C4-2B (cell line): ENCODE measurements at regions not wholly inside any gene's neighbourhood (a gene's known extent, or its start where the extent isn't known, plus 50 kb on each side); places are given as distances from the start of the nearest gene placed in this dataset.

Experiments used
- ZFX ChIP-seq: fragments of 450-650 bp; IDR thresholded peaks from 2 replicates; pipeline ENCODE4 v1.6.1; 2017
- TF ChIP-seq, protein P1 (sequence below): fragments of 450-650 bp; conservative IDR thresholded peaks from 2 replicates; pipeline ENCODE4 v1.5.1; 2017; ENCODE audit warnings: mild to moderate bottlenecking

DNA sequence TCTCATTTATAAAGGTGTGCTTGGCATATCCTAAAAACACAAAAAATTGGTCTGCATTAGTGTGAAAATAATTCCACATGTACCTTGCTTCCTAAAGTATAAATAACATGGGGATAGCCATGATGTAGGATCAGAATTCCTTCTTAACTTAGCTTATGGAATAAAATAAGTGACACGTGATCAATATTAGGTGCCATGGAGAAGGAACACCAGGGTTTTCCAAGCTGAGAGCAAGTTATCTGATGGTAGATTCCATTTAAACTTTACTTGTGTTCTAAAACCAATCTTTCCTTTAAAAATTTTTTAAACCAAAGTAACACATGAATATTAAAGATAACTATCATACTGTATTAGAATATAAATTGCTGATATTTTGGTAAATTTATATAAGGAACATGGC lies 300.5 kb downstream of the ZPLD1 start:
- TF ChIP-seq, protein P1, sequence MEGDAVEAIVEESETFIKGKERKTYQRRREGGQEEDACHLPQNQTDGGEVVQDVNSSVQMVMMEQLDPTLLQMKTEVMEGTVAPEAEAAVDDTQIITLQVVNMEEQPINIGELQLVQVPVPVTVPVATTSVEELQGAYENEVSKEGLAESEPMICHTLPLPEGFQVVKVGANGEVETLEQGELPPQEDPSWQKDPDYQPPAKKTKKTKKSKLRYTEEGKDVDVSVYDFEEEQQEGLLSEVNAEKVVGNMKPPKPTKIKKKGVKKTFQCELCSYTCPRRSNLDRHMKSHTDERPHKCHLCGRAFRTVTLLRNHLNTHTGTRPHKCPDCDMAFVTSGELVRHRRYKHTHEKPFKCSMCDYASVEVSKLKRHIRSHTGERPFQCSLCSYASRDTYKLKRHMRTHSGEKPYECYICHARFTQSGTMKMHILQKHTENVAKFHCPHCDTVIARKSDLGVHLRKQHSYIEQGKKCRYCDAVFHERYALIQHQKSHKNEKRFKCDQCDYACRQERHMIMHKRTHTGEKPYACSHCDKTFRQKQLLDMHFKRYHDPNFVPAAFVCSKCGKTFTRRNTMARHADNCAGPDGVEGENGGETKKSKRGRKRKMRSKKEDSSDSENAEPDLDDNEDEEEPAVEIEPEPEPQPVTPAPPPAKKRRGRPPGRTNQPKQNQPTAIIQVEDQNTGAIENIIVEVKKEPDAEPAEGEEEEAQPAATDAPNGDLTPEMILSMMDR: no peak
- TF ChIP-seq ZFX: no peak
